Dedifferentiated amniotic fluid mesenchymal stem cell (primary cell): ENCODE measurements at regions not wholly inside any gene's neighbourhood (a gene's known extent, or its start where the extent isn't known, plus 50 kb on each side); places are given as distances from the start of the nearest gene placed in this dataset.

Source experiments
- DNase-seq: peaks from one replicate; pipeline ENCODE4 v3.0.0-alpha.2; 2016; ENCODE audit errors: extremely low spot score

- no peak for DNase-seq
Measured at GRCh38 chr16:85541619-85541979, 71.5 kb upstream of the GSE1 start.

DNA sequence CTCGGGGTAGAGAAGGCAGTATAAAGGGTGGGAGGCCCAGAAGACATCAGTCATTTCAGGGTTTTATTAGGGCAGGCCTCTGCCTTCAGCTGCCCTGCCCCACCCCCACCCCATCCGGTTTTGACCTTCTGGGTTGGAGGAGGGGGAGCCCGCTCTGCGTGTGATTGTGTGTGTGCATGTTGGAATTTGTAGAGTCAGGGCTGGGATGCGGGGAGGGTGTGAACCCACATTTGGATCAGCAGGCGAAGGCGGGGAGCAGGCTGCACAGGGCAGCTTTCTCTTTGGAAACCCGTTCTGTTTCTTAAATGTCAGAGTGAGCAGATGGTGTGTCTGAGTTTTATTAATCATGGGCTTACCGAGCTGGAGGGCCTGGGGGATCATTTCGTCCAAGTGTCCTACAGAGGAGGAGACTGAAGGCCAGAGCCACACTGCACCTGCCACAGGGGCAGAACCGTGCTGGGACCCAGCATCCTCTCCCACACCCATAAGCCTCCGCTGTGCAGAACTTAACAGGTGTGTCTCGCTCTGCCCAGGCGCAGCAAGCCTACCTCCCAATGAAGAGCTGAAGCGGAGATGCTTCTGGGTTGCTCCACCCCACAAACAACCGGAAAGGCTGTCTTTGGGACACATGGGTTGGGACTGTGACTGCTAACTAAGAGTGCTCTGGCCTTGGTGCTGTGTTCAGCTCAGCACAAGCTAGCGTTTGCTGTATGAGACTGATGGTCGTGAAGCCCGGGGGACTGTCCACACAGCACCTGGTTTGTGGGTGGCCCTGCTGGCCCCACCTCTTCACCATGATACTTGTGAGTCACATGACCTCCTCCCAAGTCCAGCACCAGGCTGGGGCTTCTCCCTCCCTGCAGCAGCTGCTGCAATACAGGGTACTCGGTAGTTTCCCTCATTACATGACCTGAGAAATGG lies 70.9 kb upstream of the GSE1 start:
- no peak for DNase-seq

DNA sequence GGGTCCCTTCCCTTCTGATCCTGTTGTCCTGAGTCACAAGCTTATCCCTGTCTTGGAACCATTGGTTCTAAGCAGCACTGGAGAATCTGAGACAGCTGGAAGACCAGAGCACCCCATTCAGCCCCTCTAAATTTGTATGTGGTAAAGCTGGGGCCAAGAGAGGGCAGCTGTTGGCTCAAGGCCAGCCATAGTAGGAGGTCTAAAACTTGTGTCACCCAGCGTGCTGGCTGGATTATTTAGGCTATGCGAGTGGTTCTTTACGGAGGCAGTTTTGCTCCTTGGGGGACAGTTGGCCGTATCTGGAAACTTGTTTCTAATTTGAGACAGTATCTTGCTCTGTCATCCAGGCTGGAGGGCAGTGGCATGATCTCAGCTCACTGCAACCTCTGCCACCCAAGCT lies 69.6 kb upstream of the GSE1 start:
- DNase-seq, result no peak

DNA sequence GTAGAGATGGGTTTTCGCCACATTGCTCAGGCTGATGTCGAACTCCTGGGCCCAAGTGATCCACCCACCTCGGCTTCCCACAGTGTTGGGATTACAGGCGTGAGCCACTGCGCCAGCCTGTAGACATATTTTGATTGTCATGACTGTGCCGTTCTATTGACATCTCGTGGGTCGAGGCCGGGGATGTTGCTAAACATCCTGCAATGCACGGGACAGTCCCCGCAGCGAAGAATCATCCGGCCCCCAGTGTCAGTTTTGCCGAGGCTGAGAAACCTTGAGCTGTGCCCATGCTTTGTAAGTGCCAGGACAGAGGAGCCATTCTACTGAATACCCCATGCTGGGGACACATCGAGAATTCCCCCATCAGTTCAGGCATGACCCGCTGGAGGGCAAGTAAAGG lies 69.1 kb upstream of the GSE1 start:
- DNase-seq, result no peak

DNA sequence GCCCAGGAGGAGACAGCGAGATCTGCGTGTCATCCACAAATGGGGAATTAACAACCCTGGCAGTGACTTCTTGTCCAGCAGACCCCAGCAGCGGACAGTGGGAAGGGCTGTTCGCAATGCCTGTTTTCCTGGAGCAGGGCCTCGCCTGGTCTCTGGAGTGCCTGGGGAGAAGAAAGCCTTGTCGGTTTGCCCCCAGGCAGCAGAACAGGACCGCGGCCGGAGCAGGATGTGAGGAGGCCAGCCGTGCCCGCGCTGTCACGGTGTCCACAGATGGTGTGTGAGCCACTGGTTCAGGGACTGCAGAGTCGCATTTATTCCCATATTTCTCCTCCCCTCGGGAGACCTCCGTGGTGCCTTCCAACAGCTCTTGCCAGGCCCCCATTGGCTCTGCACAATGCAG lies 68.5 kb upstream of the GSE1 start:
- no peak for DNase-seq

- DNase-seq, result no peak
Measured at GRCh38 chr16:85545227-85545818, 67.8 kb upstream of the GSE1 start.

DNA sequence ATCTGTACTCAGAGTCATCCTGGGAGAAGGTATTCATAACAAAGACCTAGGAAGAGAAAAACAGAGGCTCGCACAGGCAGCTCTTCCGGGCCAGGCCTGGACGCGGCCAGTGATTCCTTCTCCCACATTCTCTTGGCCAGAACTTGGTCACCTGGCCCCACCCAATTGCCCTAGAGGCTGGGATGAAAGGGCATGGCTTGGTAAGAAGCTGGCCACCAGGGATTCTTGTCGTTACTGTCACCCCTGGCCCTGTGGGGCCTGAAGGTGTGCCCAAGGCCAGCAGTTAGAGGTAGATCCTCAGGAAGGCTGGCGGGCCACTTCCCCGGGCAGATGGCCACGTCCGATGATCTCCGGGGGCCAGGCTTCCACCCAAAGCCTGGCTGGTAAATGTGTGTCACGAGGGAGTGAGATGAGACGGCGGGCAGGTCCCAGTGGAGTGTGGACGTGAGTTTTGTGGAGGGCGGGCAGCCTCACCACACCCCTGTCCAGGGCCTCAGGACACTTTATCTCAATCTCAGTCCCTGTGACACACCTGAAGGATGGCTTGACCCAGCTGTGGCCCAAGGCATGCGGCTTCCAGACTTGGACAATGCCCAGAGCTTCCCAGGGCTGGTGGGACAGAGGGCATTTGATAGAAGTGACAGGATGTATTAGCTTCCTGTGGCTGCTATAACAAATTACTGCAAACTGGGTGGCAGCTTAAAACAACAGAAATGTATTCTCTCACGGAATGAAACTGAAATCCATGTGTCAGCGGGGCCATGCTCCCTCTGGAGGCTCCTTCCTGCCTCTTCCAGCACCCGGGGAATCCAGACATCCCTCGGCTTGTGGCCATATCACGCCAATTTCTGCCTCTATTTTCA lies 66.3 kb upstream of the GSE1 start:
- DNase-seq, result no peak

DNA sequence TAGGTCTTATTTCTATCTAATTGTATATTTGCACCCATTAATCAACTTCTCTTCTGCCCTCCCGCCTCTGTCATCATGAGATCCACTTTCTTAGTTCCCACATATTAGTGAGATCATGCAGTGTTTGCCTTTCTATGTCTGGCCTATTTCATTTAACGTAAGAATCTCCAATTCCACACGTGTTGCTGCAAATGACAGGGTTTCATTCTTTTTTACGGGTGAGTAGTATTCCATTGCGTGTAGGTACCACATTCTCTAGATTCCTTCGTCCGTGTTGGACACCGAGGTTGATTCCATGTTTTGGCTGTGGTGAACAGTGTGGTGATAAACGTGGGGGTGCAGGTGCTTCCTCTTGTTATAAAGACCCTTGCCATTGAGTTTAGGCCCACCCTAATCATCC lies 64.7 kb upstream of the GSE1 start:
- no peak for DNase-seq

DNA sequence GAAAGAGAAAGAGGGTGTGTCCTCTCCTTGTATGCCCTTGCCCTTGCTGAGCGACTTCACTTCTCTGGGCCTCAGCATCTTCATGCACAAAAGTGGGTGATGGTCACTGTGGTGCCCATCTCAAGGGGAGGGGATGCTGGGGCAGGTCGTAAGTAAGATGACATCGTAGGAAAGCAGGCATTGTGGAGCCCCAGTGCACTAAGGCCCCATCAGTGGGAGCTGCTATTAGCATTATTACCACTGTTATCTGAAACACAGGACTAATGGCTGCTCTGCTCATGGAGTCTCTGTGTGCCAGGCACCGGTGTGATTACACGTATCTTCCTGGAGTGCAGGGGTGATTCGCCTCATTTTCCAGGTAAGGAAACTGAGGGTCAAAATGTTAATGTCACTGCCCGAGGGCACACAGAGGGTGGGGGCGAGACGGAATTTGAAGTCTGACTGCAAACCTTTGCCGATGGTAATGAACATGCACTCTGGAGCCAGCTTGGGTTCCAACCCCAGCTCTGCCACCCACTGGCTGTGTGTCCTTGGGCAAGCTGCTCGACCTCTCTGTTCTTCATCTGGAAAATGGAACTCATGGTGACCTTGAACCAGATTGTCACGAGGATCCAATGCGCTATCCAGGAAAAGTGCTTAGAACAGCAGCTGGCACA lies 63.2 kb upstream of the GSE1 start:
- DNase-seq, result no peak

DNA sequence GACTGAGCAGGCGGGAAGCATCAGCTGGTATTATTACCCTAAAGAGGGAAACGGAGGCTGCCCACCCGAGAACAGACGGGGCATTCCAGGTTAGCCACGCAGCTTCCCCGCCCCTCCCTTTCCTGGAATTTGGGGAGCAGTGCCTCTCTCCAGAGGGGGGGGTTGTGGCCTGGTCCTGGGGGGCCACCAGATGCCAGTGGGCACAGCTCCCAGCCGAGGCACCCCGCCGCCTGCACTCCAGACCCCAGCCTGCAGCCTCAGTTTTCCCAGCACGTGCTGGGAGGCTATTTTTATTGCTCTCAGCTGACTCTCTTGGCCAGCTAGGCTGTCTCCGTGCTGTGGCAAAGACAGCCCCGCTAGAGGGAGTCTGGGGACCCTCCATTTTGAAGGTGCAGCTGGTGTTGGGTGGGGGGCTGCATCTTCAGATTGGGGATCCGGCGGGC lies 62.7 kb upstream of the GSE1 start:
- no peak for DNase-seq

DNA sequence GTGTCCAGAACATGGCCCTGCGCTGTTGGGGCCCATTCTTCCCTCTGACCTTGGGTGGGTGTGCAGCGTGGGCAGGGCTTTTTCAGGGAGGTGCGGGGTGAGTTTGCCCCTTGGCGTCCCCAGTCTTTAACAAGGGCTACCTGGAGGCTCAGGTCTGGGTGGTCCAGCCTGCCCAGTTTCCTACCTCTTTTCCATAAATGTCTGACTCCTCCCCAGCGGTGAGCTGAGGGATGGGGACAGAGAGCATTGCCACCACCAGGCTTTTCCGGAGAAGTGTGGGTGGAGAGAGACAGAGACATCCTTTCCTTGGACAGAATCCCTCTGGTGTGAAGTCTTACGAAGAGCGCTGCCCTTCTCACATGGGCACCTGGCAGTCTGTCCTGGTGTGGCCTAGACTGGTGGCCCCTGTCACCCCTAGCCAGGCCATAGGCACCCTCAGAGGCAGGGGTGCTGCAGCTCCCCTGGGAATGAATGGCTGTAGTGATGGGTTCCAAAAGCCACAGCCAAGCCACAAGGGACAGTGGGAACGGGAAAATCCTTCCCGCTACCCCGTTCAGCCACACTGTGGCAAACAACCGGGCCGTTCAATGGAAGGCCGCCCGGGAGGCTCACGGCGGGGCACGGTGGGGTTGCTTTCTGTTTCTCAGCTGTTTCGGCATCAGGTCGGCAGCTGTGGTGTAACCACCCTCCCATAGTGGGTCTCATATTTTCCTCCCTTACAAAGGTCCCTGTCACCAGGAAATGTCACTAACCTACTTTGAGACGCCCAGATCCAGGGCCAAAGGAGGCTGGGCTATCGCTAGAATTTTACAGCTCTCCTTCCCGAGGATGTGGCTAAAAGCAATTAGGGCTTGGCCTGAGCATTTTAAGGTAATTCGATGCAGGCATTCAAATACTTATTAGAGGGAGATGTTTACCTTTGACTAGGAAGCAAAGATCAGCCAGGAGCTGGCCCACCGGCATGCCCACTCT lies 61.9 kb upstream of the GSE1 start:
- DNase-seq, result no peak

GRCh38 chr16:85552980-85553435 lies 60.1 kb upstream of the GSE1 start:
- no peak for DNase-seq

DNA sequence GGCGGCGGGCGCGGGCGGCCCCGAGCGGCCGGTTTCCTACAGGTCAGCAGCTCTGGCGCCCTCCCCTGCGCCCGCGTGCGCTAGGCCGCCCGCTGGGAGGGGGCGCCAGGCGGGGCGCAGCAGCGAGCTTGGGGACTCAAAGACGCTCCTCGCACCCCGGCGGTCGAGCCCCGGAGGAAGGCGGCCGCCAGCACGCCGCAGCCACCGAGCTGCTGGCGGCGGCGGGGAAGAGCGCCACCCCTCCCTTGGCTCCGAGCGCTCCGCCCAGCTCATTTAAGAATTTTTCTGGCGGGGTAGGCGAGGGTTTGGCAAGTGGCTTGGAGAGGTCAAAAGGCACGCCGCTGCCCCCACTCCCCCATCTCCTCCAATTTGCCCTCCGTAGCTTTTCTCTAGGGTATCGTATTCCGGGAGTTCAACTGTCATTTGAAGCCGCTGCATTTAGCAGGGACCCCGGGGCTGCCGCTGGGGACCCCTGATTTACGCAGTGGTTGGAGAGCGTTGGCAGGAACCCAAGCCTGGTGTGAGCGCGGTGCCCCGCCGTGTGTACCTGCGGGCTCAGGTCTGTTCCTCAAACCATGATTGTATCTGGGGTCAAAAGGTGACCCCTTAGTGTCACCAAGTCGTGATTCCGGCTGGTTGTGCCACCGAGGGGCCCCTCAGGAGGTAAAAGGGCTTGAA lies 59.5 kb upstream of the GSE1 start:
- peak; percentile 37 for DNase-seq

GRCh38 chr16:85554114-85554888 lies 58.8 kb upstream of the GSE1 start:
- peak; percentile 29 for DNase-seq

DNA sequence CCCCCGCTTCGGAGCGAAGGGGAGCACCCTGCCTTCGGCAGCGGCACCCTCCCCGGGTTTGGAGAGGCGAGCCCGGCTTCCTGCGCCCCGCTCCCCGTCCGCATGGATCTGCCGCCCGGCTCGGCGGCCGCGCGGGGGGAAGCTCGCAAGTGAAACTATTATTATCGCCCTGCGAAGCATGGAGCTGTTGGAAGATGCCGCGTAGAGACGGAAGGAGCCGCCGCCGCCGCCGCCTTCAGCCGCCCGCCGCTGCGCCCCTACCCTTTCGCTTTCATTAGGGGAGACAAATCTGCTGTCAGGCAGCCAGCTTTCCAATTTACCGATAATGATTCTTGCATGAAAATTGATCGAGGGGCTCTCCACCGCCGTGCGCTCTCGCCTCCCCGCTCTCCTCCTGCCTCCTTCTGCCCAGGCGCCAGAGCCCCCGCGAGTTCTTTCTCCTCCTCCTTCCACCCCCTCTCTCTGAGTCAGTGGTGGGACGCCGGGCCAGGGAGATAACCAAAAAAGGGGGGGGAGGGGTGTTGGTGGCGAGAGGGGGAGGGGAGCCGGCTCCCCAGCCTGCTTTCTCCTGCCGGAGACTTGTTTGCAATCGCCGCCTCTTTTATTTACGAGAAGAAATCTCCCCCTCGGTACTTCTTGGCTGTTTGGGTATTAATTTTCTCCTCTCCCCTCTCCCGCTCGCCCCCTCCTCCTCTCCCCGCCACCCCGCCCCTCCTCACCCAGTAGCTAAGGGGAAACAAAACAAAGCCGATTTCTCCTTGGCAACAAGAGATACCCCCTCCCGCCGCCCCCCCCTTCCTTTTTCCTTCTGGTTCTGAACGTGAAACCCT lies 58.0 kb upstream of the GSE1 start:
- peak; percentile 36 for DNase-seq

GRCh38 chr16:85555719-85556455 lies 57.2 kb upstream of the GSE1 start:
- no peak for DNase-seq

DNA sequence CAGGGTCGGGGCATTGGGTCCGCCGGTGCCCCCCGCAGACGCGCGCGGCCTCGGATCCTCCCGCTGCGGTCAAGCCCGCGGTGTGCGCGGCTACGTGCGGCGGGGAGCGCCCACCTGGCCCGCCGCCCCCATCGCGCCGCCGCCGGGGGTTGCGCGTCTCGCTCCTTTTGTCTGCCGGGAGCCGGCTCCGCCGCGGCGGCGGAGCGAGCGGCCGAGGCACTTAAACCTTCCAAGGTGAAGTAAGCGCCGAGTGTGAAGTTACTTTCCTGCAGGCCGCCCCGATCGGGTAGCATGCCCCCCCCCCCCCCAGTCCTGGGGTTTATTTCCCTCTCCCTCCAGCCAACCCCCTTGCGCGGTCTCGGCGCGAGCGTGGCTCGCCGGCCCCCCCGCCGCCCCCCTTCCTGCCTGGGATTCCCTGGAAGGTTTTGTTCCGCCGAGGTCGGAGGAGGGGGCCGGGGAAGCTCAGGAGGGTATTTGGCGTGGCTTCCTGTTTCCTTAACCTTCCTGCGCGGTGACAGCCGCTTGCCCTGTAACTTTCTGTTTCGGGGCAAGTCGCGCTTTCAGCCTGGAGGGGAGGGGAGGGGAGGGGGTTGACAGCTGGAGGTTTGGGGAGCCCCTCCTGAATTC lies 56.6 kb upstream of the GSE1 start:
- DNase-seq, result no peak
